ENCODE measurements at regions not wholly inside any gene's neighbourhood (a gene's known extent, or its start where the extent isn't known, plus 50 kb on each side); places are given as distances from the start of the nearest gene placed in this dataset.

DNA sequence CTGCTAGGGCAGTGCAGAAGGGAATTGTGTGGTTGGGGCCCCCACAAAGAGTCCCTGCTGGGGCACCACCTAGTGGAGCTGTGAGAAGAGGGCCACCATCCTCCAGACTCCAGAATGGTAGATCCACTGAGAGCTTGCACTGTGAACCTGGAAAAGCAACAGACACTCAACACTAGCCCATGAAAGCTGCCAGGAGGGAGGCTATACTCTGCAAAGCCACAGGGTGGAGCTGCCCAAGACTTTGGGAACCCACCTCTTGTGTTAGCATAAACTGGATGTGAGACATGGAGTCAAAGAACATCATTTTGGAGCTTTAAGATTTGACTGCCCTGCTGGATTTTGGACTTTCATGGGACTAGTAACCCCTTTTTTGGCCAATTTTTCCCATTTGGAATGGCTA, 328.4 kb upstream of the KHDRBS2 start:
- TF ChIP-seq, protein P1, sequence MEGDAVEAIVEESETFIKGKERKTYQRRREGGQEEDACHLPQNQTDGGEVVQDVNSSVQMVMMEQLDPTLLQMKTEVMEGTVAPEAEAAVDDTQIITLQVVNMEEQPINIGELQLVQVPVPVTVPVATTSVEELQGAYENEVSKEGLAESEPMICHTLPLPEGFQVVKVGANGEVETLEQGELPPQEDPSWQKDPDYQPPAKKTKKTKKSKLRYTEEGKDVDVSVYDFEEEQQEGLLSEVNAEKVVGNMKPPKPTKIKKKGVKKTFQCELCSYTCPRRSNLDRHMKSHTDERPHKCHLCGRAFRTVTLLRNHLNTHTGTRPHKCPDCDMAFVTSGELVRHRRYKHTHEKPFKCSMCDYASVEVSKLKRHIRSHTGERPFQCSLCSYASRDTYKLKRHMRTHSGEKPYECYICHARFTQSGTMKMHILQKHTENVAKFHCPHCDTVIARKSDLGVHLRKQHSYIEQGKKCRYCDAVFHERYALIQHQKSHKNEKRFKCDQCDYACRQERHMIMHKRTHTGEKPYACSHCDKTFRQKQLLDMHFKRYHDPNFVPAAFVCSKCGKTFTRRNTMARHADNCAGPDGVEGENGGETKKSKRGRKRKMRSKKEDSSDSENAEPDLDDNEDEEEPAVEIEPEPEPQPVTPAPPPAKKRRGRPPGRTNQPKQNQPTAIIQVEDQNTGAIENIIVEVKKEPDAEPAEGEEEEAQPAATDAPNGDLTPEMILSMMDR (IDR thresholded peaks at IDR 0.05; ENCODE audit: insufficient read depth, low read length, missing control alignments): no peak
- POLR2A ChIA-PET: no interaction called here
- CTCF ChIA-PET: no interaction called here
- no peak overlapping the region for H3K4me3 ChIP-seq (ENCODE audit: low read depth, low read length)
- no peak for DNase-seq (ENCODE audit: low read depth, low spot score)

DNA sequence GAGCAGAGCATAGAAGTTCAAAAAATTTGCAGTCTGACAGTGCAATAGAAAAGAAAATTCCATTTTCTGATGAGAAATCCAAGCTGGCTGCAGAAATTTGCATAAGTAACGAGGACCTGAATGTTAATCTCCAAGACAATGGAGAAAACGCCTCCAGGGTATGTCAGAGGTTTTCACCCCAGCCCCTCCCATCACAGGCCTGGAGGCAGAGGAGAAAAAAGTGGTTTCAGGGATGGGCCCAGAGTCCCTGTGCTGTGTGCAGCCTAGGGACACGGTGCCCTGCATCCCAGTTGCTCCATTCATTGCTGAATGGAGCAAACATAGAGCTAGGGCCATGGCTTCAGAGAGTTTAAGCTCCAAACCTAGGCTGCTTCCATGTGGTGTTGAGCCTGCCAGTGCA, 327.9 kb upstream of the KHDRBS2 start:
- TF ChIP-seq, protein P1 (IDR thresholded peaks at IDR 0.05; ENCODE audit: insufficient read depth, low read length, missing control alignments): no peak
- POLR2A ChIA-PET: no interaction called here
- CTCF ChIA-PET: no interaction called here
- no peak overlapping the region for H3K4me3 ChIP-seq (ENCODE audit: low read depth, low read length)
- no peak for DNase-seq (ENCODE audit: low read depth, low spot score)

DNA sequence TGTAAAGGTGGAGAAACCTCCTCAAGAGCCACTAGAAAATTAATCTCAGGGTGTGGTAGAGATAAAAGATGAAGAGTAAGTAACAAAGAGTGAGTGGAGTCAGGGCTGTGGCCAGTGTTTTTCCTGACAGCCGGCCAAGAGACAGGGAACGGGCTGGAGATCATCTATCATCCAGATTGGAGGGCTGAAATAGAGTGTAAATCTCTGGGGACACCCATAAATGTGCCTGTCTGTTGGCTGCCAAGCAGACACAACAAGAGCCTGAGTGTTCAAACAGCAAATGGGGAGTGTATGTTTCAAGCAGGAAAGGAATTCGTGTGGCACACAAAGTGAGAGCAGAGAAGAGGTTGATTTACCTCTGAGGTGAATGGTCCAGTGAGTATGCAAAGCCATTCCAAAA, 326.4 kb upstream of the KHDRBS2 start:
- ChIA-PET CTCF (no interaction called here), POLR2A (no interaction called here)
- no peak overlapping the region for H3K4me3 ChIP-seq (ENCODE audit: low read depth, low read length)
- no peak for DNase-seq (ENCODE audit: low read depth, low spot score)
- TF ChIP-seq, protein P1 (IDR thresholded peaks at IDR 0.05; ENCODE audit: insufficient read depth, low read length, missing control alignments): no peak

DNA sequence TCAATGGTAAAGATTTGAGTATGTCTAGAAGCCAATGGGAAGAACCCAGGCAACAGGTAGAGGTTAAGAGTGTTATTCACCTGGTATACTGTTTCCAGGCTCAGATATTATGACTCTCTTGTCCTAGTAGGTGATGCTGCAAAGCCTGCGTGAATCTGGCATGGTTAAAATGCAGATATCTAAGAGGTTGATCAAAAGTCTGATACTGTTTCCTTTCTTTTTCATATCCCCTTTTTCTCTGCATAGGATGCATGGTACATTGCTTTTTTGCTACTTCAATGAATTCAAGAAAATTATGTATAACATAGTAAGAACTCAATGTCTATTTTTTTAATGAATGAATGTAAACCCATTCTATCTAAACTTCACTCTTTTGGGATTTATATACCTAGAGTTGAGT, 284.3 kb upstream of the KHDRBS2 start:
- POLR2A ChIA-PET: no interaction called here
- no peak overlapping the region for H3K4me3 ChIP-seq (ENCODE audit: low read depth, low read length)
- DNase-seq (ENCODE audit: low read depth, low spot score): no peak
- TF ChIP-seq, protein P1 (IDR thresholded peaks at IDR 0.05; ENCODE audit: insufficient read depth, low read length, missing control alignments): no peak
- CTCF ChIA-PET: no interaction called here

DNA sequence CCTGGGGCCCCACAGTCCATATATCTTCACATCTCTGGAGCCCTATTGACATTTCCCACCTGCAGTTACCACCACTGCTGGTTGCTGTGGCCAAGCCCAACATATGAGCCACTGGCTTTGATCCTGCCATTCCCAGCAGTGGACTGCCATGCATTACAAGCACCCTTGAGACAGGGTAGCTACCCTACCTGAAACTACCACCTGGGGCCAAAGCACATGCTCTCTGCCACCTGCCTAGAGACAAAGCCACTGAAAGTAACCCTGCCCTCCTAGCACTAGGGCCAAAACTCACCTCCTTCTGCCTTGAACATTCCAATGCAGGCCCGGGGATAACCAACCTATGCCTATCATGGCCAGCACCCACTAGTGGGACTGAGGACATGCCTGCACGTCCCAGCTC, 255.5 kb upstream of the KHDRBS2 start:
- H3K4me3 ChIP-seq (ENCODE audit: low read depth, low read length): no peak overlapping the region
- DNase-seq (ENCODE audit: low read depth, low spot score): no peak
- TF ChIP-seq, protein P1 (IDR thresholded peaks at IDR 0.05; ENCODE audit: insufficient read depth, low read length, missing control alignments): no peak
- POLR2A ChIA-PET: no interaction called here
- CTCF ChIA-PET: no interaction called here

DNA sequence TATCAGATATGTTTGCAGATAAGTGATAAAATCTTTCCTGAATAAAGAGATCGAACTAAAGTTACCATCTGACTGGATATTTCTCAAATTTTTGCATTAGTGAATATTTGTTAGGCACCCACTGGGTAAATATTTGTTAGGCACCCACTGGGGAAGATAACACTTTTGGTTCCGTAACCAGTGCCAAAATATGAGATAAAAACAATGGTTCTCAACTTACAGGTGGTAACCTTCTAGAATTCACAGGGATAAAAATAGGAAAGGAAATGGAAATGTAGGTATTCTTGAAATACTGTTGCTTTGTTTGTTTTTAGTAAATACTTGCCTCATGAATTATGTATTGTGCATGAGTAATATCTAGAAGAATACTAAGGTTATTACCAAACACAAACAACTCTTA, 245.0 kb upstream of the KHDRBS2 start:
- ChIA-PET CTCF (no interaction called here), POLR2A (no interaction called here)
- no peak overlapping the region for H3K4me3 ChIP-seq (ENCODE audit: low read depth, low read length)
- TF ChIP-seq, protein P1 (IDR thresholded peaks at IDR 0.05; ENCODE audit: insufficient read depth, low read length, missing control alignments): no peak
- no peak for DNase-seq (ENCODE audit: low read depth, low spot score)
